GM12873 (cell line): ENCODE measurements at regions not wholly inside any gene's neighbourhood (a gene's known extent, or its start where the extent isn't known, plus 50 kb on each side); places are given as distances from the start of the nearest gene placed in this dataset.

Experiments
- CTCF ChIP-seq: IDR thresholded peaks from 2 replicates; pipeline ENCODE4 v1.5.1; 2012; ENCODE audit warnings: low read depth, mild to moderate bottlenecking, moderate library complexity, low read length, control low read depth; ENCODE audit not compliant: insufficient read depth; ENCODE audit errors: missing control alignments

DNA sequence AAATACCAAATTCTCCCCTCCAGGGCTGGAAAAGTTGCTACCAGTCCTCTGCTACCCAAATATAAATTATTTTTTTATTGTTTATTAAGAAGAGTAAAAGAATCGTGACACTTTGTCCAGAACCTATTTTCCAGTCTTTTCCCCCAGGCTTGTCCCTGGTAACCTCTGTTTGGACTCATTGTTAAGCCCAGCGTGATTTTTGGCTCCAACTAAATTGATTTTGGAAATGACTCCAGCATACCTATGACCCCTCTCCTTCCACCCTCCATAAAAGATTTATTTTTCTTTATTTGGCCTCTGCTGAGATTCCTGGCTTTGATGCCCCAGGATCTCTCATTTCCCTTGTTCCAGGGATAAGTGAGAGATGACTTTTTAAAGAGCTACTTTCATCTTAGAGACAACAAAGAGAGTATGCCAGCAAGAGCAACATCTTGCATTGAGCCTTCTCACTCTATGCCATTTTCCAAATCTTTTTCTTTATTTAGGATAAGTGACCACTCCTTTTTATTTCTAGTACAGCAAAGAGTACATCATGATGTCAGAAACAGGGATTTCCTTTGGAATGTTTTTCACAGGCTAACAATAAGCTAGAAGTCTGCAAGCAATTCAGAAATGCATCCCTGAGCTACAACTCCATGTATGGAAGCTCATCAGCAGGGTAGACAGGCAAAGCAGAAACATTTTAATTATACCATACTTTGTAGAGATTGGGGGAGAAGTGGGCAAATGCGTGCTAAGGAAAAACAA lies 75.8 kb downstream of the DAD1 start:
- no peak for TF ChIP-seq CTCF

GRCh38 chr14:22512106-22512814 lies 76.8 kb downstream of the DAD1 start:
- TF ChIP-seq CTCF: no peak

DNA sequence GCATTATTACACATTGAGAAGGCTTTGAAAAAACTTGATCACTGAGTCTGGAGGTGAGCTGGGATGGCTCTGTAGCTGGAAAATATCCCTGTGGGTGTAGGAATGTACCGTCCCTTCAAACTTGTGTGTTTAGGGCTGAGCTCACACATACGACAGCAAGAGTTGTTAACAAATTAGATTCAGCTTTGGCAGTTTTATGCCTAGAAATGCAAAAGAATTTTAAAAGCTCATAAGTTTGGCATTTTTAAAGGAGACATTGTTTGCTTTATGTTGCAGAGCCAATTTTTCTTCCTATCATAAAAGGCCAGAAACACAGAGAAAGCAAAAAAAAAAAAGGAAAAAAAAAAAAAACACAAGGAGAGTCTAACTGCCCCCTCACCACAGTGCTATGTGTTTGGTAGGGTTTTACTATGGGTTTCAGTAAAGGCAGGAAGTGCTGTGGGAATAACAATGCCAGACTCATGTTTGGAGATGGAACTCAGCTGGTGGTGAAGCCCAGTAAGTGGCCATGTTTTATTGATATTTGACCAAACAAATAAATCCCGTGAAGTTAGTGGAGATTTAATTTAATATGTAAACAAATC lies 78.4 kb downstream of the DAD1 start:
- no peak for TF ChIP-seq CTCF

- no peak for TF ChIP-seq CTCF
Observed at GRCh38 chr14:22509751-22510300, 79.2 kb downstream of the DAD1 start.

GRCh38 chr14:22509036-22509709 lies 79.9 kb downstream of the DAD1 start:
- no peak for TF ChIP-seq CTCF

DNA sequence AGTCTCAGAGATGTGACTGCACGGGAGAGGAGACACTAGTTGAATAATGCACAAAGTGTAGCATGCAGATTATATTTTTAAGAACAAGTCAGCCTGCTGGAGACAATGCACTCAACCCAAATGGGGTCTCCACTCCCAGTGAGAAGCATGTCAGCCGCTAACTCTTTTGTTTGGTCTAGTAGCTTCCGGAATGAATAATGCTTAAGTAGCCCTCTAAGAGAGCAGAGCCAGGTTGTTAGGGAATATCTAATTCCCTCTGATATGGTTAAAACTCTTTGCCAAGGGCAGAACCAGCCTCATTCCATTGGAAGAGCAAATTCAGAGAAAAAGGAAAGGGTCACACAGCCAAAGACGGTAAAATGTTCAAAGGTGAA lies 80.4 kb downstream of the DAD1 start:
- TF ChIP-seq CTCF: no peak

- no peak for TF ChIP-seq CTCF
Observed at GRCh38 chr14:22508150-22508457, 80.9 kb downstream of the DAD1 start.
